ENCODE measurements at regions not wholly inside any gene's neighbourhood (a gene's known extent, or its start where the extent isn't known, plus 50 kb on each side); places are given as distances from the start of the nearest gene placed in this dataset.

DNA sequence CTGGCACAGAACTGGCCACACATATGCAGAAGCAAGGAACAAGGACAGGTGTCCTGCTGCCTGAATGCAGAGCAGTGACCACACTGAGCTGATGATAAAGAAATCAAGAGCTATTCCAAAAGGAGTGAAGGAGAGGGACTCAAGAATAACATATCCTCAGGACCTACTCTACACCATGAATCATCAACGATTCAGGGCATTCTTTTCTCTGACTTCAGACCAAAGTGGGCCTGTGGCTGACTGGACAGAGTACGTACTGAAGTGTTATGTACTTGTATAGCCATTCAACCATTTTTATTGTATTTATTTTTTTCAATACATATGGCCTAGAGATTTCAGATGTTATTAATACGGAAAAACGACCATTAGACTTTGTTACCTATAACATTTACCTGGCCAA is 177.5 kb upstream of the TMTC1 start:
- no peaks in the 10 kb centered on the region for H3K4me1 ChIP-seq (ENCODE audit: control insufficient read depth, insufficient read depth, low read length)
- no peaks in the 10 kb centered on the region for H3K9me1 ChIP-seq (ENCODE audit: insufficient read depth, low read length)
- H4K20me1 ChIP-seq (ENCODE audit: insufficient read depth, low read length): no peaks in the 10 kb centered on the region
- ChIA-PET POLR2A (ENCODE audit: unreplicated experiment) (no interaction called here), CTCF (no interaction called here)
- H3K4me3 ChIP-seq (ENCODE audit: insufficient read depth, low read depth, low read length): no peak overlapping the region
- H3K14ac ChIP-seq (replicated peaks; ENCODE audit: low read depth, low read length): no peak overlapping the region
- no peak overlapping the region for H2BK20ac ChIP-seq (ENCODE audit: low read depth, low read length)
- H4K91ac ChIP-seq (ENCODE audit: insufficient read depth, low read depth, low read length): no peak overlapping the region
- H3K27me3 ChIP-seq (ENCODE audit: control insufficient read depth, insufficient read depth, low read length): peaks cover 3% of the 10 kb centered on the region
- ATAC-seq (ENCODE audit: low read depth) (no peak), DNase-seq (peak; percentile 5)
- no peak overlapping the region for H3K27ac ChIP-seq (ENCODE audit: insufficient read depth, low read length)
- no peak overlapping the region for H3K9ac ChIP-seq (ENCODE audit: low read depth, low read length)
- no peak for TF ChIP-seq SMC3 (IDR thresholded peaks at IDR 0.05; ENCODE audit: low read depth, low read length)
- TF ChIP-seq RFX5 (IDR thresholded peaks at IDR 0.05; ENCODE audit: low read depth, low read length): no peak
- TF ChIP-seq POLR2A (IDR thresholded peaks at IDR 0.05; ENCODE audit: low read depth, low read length): no peak
- TF ChIP-seq NFE2L2 (IDR thresholded peaks at IDR 0.05; ENCODE audit: low read depth, low read length): no peak
- TF ChIP-seq, protein P1, sequence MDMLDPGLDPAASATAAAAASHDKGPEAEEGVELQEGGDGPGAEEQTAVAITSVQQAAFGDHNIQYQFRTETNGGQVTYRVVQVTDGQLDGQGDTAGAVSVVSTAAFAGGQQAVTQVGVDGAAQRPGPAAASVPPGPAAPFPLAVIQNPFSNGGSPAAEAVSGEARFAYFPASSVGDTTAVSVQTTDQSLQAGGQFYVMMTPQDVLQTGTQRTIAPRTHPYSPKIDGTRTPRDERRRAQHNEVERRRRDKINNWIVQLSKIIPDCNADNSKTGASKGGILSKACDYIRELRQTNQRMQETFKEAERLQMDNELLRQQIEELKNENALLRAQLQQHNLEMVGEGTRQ (IDR thresholded peaks at IDR 0.05; ENCODE audit: low read depth, low read length): no peak
- TF ChIP-seq, protein P2, sequence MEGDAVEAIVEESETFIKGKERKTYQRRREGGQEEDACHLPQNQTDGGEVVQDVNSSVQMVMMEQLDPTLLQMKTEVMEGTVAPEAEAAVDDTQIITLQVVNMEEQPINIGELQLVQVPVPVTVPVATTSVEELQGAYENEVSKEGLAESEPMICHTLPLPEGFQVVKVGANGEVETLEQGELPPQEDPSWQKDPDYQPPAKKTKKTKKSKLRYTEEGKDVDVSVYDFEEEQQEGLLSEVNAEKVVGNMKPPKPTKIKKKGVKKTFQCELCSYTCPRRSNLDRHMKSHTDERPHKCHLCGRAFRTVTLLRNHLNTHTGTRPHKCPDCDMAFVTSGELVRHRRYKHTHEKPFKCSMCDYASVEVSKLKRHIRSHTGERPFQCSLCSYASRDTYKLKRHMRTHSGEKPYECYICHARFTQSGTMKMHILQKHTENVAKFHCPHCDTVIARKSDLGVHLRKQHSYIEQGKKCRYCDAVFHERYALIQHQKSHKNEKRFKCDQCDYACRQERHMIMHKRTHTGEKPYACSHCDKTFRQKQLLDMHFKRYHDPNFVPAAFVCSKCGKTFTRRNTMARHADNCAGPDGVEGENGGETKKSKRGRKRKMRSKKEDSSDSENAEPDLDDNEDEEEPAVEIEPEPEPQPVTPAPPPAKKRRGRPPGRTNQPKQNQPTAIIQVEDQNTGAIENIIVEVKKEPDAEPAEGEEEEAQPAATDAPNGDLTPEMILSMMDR (conservative IDR thresholded peaks at IDR 0.05; ENCODE audit: low read depth, low read length): no peak
- TF ChIP-seq CHD1 (IDR thresholded peaks at IDR 0.05; ENCODE audit: low read depth, low read length): no peak
- TF ChIP-seq MXI1 (IDR thresholded peaks at IDR 0.05; ENCODE audit: borderline replicate concordance, low read depth, low read length): no peak
- TF ChIP-seq RCOR1 (IDR thresholded peaks at IDR 0.05; ENCODE audit: insufficient replicate concordance, low read length): no peak
- no peak for TF ChIP-seq MAFK (IDR thresholded peaks at IDR 0.05; ENCODE audit: low read depth, low read length)
- no peak for TF ChIP-seq CEBPB (IDR thresholded peaks at IDR 0.05; ENCODE audit: low read depth, low read length)
- no peak for TF ChIP-seq BHLHE40 (IDR thresholded peaks at IDR 0.05; ENCODE audit: low read depth, low read length)
- TF ChIP-seq, protein P3, sequence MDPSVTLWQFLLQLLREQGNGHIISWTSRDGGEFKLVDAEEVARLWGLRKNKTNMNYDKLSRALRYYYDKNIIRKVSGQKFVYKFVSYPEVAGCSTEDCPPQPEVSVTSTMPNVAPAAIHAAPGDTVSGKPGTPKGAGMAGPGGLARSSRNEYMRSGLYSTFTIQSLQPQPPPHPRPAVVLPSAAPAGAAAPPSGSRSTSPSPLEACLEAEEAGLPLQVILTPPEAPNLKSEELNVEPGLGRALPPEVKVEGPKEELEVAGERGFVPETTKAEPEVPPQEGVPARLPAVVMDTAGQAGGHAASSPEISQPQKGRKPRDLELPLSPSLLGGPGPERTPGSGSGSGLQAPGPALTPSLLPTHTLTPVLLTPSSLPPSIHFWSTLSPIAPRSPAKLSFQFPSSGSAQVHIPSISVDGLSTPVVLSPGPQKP (IDR thresholded peaks at IDR 0.05; ENCODE audit: borderline replicate concordance, low read depth, low read length): no peak
- TF ChIP-seq RAD21 (IDR thresholded peaks at IDR 0.05; ENCODE audit: low read length): no peak
- H2AFZ ChIP-seq (replicated peaks; ENCODE audit: low read length, poor library complexity): no peak overlapping the region
- H4K5ac ChIP-seq (ENCODE audit: low read depth, low read length): no peak overlapping the region
- WGBS, 2 experiments (ENCODE audit: extremely low coverage in 2 of 2, insufficient read length in 1 of 2): no CpG with 5 or more reads among the region's 4 CpGs
- no peak overlapping the region for H3K4ac ChIP-seq (ENCODE audit: low read depth, low read length)
- dilution Hi-C loops (cut with HindIII; ENCODE audit: low sequenced_read_pairs, unreplicated experiment): no loop called here
- no peak overlapping the region for H3K56ac ChIP-seq (ENCODE audit: extremely low read depth, insufficient read depth, low read length)
- H2BK15ac ChIP-seq (ENCODE audit: low read depth, low read length): no peak overlapping the region
- no peak overlapping the region for H3K4me2 ChIP-seq (ENCODE audit: low read depth, low read length)
- in situ Hi-C loops (cut with MboI; ENCODE audit: low sequenced_read_pairs): no loop called here
- H2BK120ac ChIP-seq (ENCODE audit: low read depth, low read length): no peak overlapping the region
- intact Hi-C loops (cut with micrococcal nuclease): no loop called here
- no peak overlapping the region for H2AK9ac ChIP-seq (replicated peaks; ENCODE audit: low read depth, low read length, poor library complexity)
- no TSS peak for BruUV-seq (replicated peaks)
- no peaks in the 10 kb centered on the region for H3K36me3 ChIP-seq (ENCODE audit: control insufficient read depth, insufficient read depth, low read length)
- H3K23ac ChIP-seq (ENCODE audit: low read depth, low read length): no peak overlapping the region
- H2AK5ac ChIP-seq (ENCODE audit: low read depth, low read length): no peak overlapping the region
- no peaks in the 10 kb centered on the region for H3K79me1 ChIP-seq (ENCODE audit: low read depth in 1 of 2, low read length in 2 of 2)
- H4K8ac ChIP-seq (ENCODE audit: low read depth in 2 of 2, low read length in 2 of 2): no peak overlapping the region
- H3K9me3 ChIP-seq (ENCODE audit: control insufficient read depth, insufficient read depth, low read length): no peaks in the 10 kb centered on the region
- no peak overlapping the region for H3K18ac ChIP-seq (ENCODE audit: low read depth, low read length)
- no peak overlapping the region for H2BK5ac ChIP-seq (ENCODE audit: low read depth, low read length, poor library complexity, severe bottlenecking)
